Neural cell (in vitro differentiated cells): ENCODE measurements at regions not wholly inside any gene's neighbourhood (a gene's known extent, or its start where the extent isn't known, plus 50 kb on each side); places are given as distances from the start of the nearest gene placed in this dataset.

ENCODE experiments used
- H2AFZ ChIP-seq: fragments of 200-600, 300-800 bp; sonication (generic), shearing (Covaris generic); 2 replicates; pipeline ENCODE4 v1.6.0; 2014; ENCODE audit warnings: low read depth, mild to moderate bottlenecking, antibody characterized with exemption, low read length, moderate library complexity
- H3F3A ChIP-seq: fragments of 200-600 bp; shearing (Covaris generic); 2 replicates; pipeline ENCODE4 v1.6.1; 2016; ENCODE audit warnings: mild to moderate bottlenecking, moderate library complexity, mixed read lengths, antibody characterized with exemption, low read length; ENCODE audit not compliant: insufficient read depth, poor library complexity, severe bottlenecking
- H3K27ac ChIP-seq: fragments of 200-600, 300-800 bp; sonication (generic), shearing (Covaris generic); 2 replicates; pipeline ENCODE4 v1.5.1; 2014; ENCODE audit warnings: mild to moderate bottlenecking, low read length, moderate library complexity
- H3K27me3 ChIP-seq: fragments of 300-800, 200-600 bp; sonication (generic), shearing (Covaris generic); 2 replicates; pipeline ENCODE4 v1.6.0; 2014; ENCODE audit warnings: mild to moderate bottlenecking, low read depth, low read length, moderate library complexity; ENCODE audit not compliant: insufficient read depth
- H3K36me3 ChIP-seq: fragments of 300-800, 200-600 bp; sonication (generic), shearing (Covaris generic); 2 replicates; pipeline ENCODE4 v1.5.1; 2014; ENCODE audit warnings: mild to moderate bottlenecking, antibody characterized with exemption, low read length, moderate library complexity; ENCODE audit not compliant: insufficient read depth
- H3K4me2 ChIP-seq: fragments of 300-800, 200-600 bp; sonication (generic), shearing (Covaris generic); 2 replicates; pipeline ENCODE4 v1.6.0; 2014; ENCODE audit warnings: mild to moderate bottlenecking, low read length
- H3K4me3 ChIP-seq: fragments of 300-800, 200-600 bp; sonication (generic), shearing (Covaris generic); 2 replicates; pipeline ENCODE4 v1.5.1; 2014; ENCODE audit warnings: mild to moderate bottlenecking, low read length, moderate library complexity
- H3K79me2 ChIP-seq: fragments of 200-600 bp; shearing (Covaris generic); replicated peaks from 2 replicates; pipeline ENCODE4 v1.6.0; 2014; ENCODE audit warnings: mild to moderate bottlenecking, low read length, moderate library complexity; ENCODE audit not compliant: insufficient read depth
- H3K9ac ChIP-seq: fragments of 300-800, 200-600 bp; sonication (generic), shearing (Covaris generic); 2 replicates; pipeline ENCODE4 v1.6.1; 2016; ENCODE audit warnings: mild to moderate bottlenecking, low read length, mixed read lengths
- H3K9me2 ChIP-seq: fragments of 200-600 bp; shearing (Covaris generic); 2 replicates; pipeline ENCODE4 v1.6.1; 2016; ENCODE audit warnings: mild to moderate bottlenecking, low read length, mixed read lengths; ENCODE audit not compliant: insufficient read depth
- H3K9me3 ChIP-seq: fragments of 200-600, 300-800 bp; sonication (generic), shearing (Covaris generic); 2 replicates; pipeline ENCODE4 v1.6.1; 2016; ENCODE audit warnings: mild to moderate bottlenecking, mixed run types, low read length, moderate library complexity, mixed read lengths
- H4K20me1 ChIP-seq: fragments of 200-600 bp; shearing (Covaris generic); 2 replicates; pipeline ENCODE4 v1.6.1; 2016; ENCODE audit warnings: mild to moderate bottlenecking, mixed run types; ENCODE audit not compliant: insufficient read depth
- CTCF ChIP-seq: fragments of 450-650 bp; IDR thresholded peaks from 2 replicates; pipeline ENCODE4 v1.5.1; 2014; ENCODE audit warnings: antibody characterized with exemption, mild to moderate bottlenecking, moderate library complexity; ENCODE audit not compliant: poor library complexity, severe bottlenecking
- POLR2AphosphoS5 ChIP-seq: IDR thresholded peaks from 2 replicates; pipeline ENCODE4 v1.6.1; 2012
- RAD21 ChIP-seq: fragments of 450-650 bp; conservative IDR thresholded peaks from 2 replicates; pipeline ENCODE4 v1.6.1; 2014; ENCODE audit warnings: antibody characterized with exemption, mild to moderate bottlenecking, moderate library complexity
- SMC3 ChIP-seq: fragments of 450-650 bp; conservative IDR thresholded peaks from 2 replicates; pipeline ENCODE4 v1.6.1; 2014; ENCODE audit warnings: antibody characterized with exemption, mild to moderate bottlenecking, moderate library complexity; ENCODE audit not compliant: poor library complexity
- TAF1 ChIP-seq: IDR thresholded peaks from 2 replicates; pipeline ENCODE4 v1.6.1; 2012; ENCODE audit warnings: low read depth
- TF ChIP-seq, protein P1 (sequence below): IDR thresholded peaks from 2 replicates; pipeline ENCODE4 v1.6.1; 2012; ENCODE audit warnings: borderline replicate concordance

DNA sequence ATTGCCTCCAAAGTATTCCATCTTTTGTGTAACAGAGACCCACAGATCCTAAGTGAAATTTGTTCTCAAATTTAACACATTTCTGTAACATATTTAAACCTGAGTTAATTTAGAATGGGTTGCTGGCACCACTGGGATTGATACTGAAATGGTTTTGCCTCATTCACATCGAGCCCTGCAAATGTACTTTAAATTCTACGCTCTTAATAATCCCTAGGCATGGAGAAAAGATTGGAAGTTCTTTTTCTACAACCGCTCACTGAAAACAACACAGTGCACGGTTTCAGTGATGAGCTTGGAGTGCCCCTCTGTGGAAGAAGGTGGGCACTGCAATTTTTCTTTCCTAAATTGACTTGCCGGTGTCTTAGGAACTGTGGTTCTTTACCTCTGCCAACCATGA is 109.9 kb upstream of the ATP11B start:
- H3K4me2 ChIP-seq = no peak overlapping the region
- no peaks in the 10 kb centered on the region for H3K9me2 ChIP-seq
- H3K27ac ChIP-seq = no peak overlapping the region
- H3K9me3 ChIP-seq = no peaks in the 10 kb centered on the region
- TF ChIP-seq CTCF = peak; percentile 95
- TF ChIP-seq, protein P1, sequence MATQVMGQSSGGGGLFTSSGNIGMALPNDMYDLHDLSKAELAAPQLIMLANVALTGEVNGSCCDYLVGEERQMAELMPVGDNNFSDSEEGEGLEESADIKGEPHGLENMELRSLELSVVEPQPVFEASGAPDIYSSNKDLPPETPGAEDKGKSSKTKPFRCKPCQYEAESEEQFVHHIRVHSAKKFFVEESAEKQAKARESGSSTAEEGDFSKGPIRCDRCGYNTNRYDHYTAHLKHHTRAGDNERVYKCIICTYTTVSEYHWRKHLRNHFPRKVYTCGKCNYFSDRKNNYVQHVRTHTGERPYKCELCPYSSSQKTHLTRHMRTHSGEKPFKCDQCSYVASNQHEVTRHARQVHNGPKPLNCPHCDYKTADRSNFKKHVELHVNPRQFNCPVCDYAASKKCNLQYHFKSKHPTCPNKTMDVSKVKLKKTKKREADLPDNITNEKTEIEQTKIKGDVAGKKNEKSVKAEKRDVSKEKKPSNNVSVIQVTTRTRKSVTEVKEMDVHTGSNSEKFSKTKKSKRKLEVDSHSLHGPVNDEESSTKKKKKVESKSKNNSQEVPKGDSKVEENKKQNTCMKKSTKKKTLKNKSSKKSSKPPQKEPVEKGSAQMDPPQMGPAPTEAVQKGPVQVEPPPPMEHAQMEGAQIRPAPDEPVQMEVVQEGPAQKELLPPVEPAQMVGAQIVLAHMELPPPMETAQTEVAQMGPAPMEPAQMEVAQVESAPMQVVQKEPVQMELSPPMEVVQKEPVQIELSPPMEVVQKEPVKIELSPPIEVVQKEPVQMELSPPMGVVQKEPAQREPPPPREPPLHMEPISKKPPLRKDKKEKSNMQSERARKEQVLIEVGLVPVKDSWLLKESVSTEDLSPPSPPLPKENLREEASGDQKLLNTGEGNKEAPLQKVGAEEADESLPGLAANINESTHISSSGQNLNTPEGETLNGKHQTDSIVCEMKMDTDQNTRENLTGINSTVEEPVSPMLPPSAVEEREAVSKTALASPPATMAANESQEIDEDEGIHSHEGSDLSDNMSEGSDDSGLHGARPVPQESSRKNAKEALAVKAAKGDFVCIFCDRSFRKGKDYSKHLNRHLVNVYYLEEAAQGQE = no peak
- peak; percentile 95 for TF ChIP-seq SMC3
- no peak for TF ChIP-seq POLR2AphosphoS5
- peak; percentile 96 for TF ChIP-seq RAD21
- no peak overlapping the region for H2AFZ ChIP-seq
- no peaks in the 10 kb centered on the region for H3K79me2 ChIP-seq
- H3K4me3 ChIP-seq = no peak overlapping the region
- H4K20me1 ChIP-seq = no peaks in the 10 kb centered on the region
- no peaks in the 10 kb centered on the region for H3K36me3 ChIP-seq
- no peak overlapping the region for H3K9ac ChIP-seq
- H3K27me3 ChIP-seq = peaks cover 15% of the 10 kb centered on the region
- no peaks in the 10 kb centered on the region for H3F3A ChIP-seq

GRCh38 chr3:182683858-182684257 is 109.4 kb upstream of the ATP11B start:
- no peak for TF ChIP-seq TAF1
- TF ChIP-seq CTCF = no peak
- peak; percentile 1 for TF ChIP-seq SMC3
- TF ChIP-seq, protein P1 = no peak
- TF ChIP-seq RAD21 = no peak
- no peaks in the 10 kb centered on the region for H3K79me2 ChIP-seq
- H3K9ac ChIP-seq = no peak overlapping the region
- H3K4me2 ChIP-seq = no peak overlapping the region
- no peak overlapping the region for H3K4me3 ChIP-seq
- peaks cover 15% of the 10 kb centered on the region for H3K27me3 ChIP-seq
- H4K20me1 ChIP-seq = no peaks in the 10 kb centered on the region
- H3K9me2 ChIP-seq = no peaks in the 10 kb centered on the region
- no peaks in the 10 kb centered on the region for H3K9me3 ChIP-seq
- no peak overlapping the region for H3K27ac ChIP-seq
- H2AFZ ChIP-seq = no peak overlapping the region
- H3K36me3 ChIP-seq = no peaks in the 10 kb centered on the region
- H3F3A ChIP-seq = no peaks in the 10 kb centered on the region
